ENCODE measurements at regions not wholly inside any gene's neighbourhood (a gene's known extent, or its start where the extent isn't known, plus 50 kb on each side); places are given as distances from the start of the nearest gene placed in this dataset.

GRCh38 chr6:80769106-80769505, 662.6 kb downstream of the BCKDHB start:
- H3K36me3 ChIP-seq (ENCODE audit: control insufficient read depth in 2 of 2, insufficient read depth in 1 of 2, low read length in 2 of 2) = no peaks in the 10 kb centered on the region
- CTCF ChIA-PET = interaction anchor here (0.6 kb wide), 1 partner anchor 10 kb away, joined by 6 read pairs; no protein-coding TSS in a partner anchor
- H3K4me1 ChIP-seq (ENCODE audit: control insufficient read depth, insufficient read depth, low read length) = no peaks in the 10 kb centered on the region
- POLR2A ChIA-PET = no interaction called here
- no peak overlapping the region for H3K27ac ChIP-seq (ENCODE audit: extremely low read depth, low read depth, low read length)
- TF ChIP-seq ZNF221 (tag by site-specific recombination; IDR thresholded peaks at IDR 0.05; ENCODE audit: borderline replicate concordance) (no peak), KLF17 (tag by site-specific recombination; IDR thresholded peaks at IDR 0.05) (no peak), BCL11A (tag by site-specific recombination; IDR thresholded peaks at IDR 0.05; ENCODE audit: low read depth) (no peak)
- H3K4me3 ChIP-seq (ENCODE audit: low read depth, low read length) = no peak overlapping the region
- H3K9me3 ChIP-seq (ENCODE audit: control insufficient read depth, insufficient read depth, low read depth, low read length) = no peaks in the 10 kb centered on the region

- CTCF ChIA-PET = no interaction called here
- H3K27ac ChIP-seq (ENCODE audit: extremely low read depth, low read depth, low read length) = no peak overlapping the region
- no peaks in the 10 kb centered on the region for H3K9me3 ChIP-seq (ENCODE audit: control insufficient read depth, insufficient read depth, low read depth, low read length)
- no peaks in the 10 kb centered on the region for H3K36me3 ChIP-seq (ENCODE audit: control insufficient read depth in 2 of 2, insufficient read depth in 1 of 2, low read length in 2 of 2)
- POLR2A ChIA-PET = no interaction called here
- TF ChIP-seq ZBTB20 (tag by site-specific recombination; IDR thresholded peaks at IDR 0.05) (no peak), ZNF600 (tag by site-specific recombination; IDR thresholded peaks at IDR 0.05) (no peak), PRDM1 (tag by site-specific recombination; IDR thresholded peaks at IDR 0.05) (no peak)
- no peak overlapping the region for H3K4me3 ChIP-seq (ENCODE audit: low read depth, low read length)
- H3K4me1 ChIP-seq (ENCODE audit: control insufficient read depth, insufficient read depth, low read length) = no peaks in the 10 kb centered on the region
Observed at GRCh38 chr6:80767808-80768207, 661.3 kb downstream of the BCKDHB start.

GRCh38 chr6:80744213-80744612, 637.7 kb downstream of the BCKDHB start:
- Histone ChIP-seq H3K27ac (ENCODE audit: extremely low read depth, low read depth, low read length) (no peak overlapping the region), H3K4me1 (ENCODE audit: control insufficient read depth, insufficient read depth, low read length) (no peaks in the 10 kb centered on the region), H3K36me3 (ENCODE audit: control insufficient read depth in 2 of 2, insufficient read depth in 1 of 2, low read length in 2 of 2) (no peaks in the 10 kb centered on the region), H3K4me3 (ENCODE audit: low read depth, low read length) (no peak overlapping the region), H3K9me3 (ENCODE audit: control insufficient read depth, insufficient read depth, low read depth, low read length) (no peaks in the 10 kb centered on the region)
- POLR2A ChIA-PET = no interaction called here
- CTCF ChIA-PET = no interaction called here
- TF ChIP-seq ZNF555 (tag by site-specific recombination; conservative IDR thresholded peaks at IDR 0.05) (no peak), ZSCAN4 (tag by site-specific recombination; IDR thresholded peaks at IDR 0.05) (no peak), KLF17 (tag by site-specific recombination; IDR thresholded peaks at IDR 0.05) (no peak), ZNF239 (tag by site-specific recombination; IDR thresholded peaks at IDR 0.05) (no peak), ZNF433 (tag by site-specific recombination; IDR thresholded peaks at IDR 0.05; ENCODE audit: low read depth) (no peak), ZNF146 (tag by site-specific recombination; IDR thresholded peaks at IDR 0.05) (no peak), GLIS2 (tag by site-specific recombination; IDR thresholded peaks at IDR 0.05) (no peak), ELK4 (IDR thresholded peaks at IDR 0.05; ENCODE audit: borderline replicate concordance, low read depth, low read length) (no peak), ZNF362 (tag by site-specific recombination; IDR thresholded peaks at IDR 0.05) (no peak), ZNF112 (tag by site-specific recombination; IDR thresholded peaks at IDR 0.05) (no peak), MEIS1 (CRISPR knock-in tag; IDR thresholded peaks at IDR 0.05; ENCODE audit: borderline replicate concordance) (no peak), ZNF354C (tag by site-specific recombination; IDR thresholded peaks at IDR 0.05; ENCODE audit: borderline replicate concordance, low read depth) (no peak), ZNF211 (tag by site-specific recombination; IDR thresholded peaks at IDR 0.05; ENCODE audit: low read depth) (no peak), ZNF169 (tag by site-specific recombination; IDR thresholded peaks at IDR 0.05) (no peak), ZBTB8A (tag by site-specific recombination; IDR thresholded peaks at IDR 0.05) (no peak), BCL6B (tag by site-specific recombination; IDR thresholded peaks at IDR 0.05) (no peak), ZNF664 (tag by site-specific recombination; IDR thresholded peaks at IDR 0.05) (no peak), ZNF18 (tag by site-specific recombination; IDR thresholded peaks at IDR 0.05) (no peak)
